ENCODE measurements at regions not wholly inside any gene's neighbourhood (a gene's known extent, or its start where the extent isn't known, plus 50 kb on each side); places are given as distances from the start of the nearest gene placed in this dataset.

GRCh38 chr15:34659056-34659455 is 75.6 kb upstream of the GOLGA8B start:
- CTCF ChIA-PET = interaction anchor here (0.7 kb wide), 1 partner anchor 11 kb away, joined by 3 read pairs; no protein-coding TSS in a partner anchor

GRCh38 chr15:34657469-34658127 is 74.1 kb upstream of the GOLGA8B start:
- Histone ChIP-seq H3K4me3 (ENCODE audit: low read length) (no peak overlapping the region), H3K36me3 (ENCODE audit: control insufficient read depth in 2 of 3, insufficient read depth in 3 of 3, low read length in 3 of 3) (no peaks in the 10 kb centered on the region), H3K27ac (ENCODE audit: low read depth, low read length) (no peak overlapping the region), H3K4me1 (ENCODE audit: control insufficient read depth in 2 of 2, insufficient read depth in 2 of 2, low read length in 2 of 2) (no peaks in the 10 kb centered on the region), H3K27me3 (ENCODE audit: control insufficient read depth in 2 of 2, insufficient read depth in 2 of 2, low read length in 2 of 2) (no peaks in the 10 kb centered on the region), H3K9me3 (ENCODE audit: control insufficient read depth in 2 of 3, low read length in 3 of 3) (no peaks in the 10 kb centered on the region)
- Mint-ChIP-seq H3K4me3 (no peak overlapping the region), H3K36me3 (no peaks in the 10 kb centered on the region), H3K9me3 (peaks cover 0 to 2% (median 0%) of the 10 kb centered on the region in 11 donors), H3K4me1 (peaks cover 0 to 3% (median 0%) of the 10 kb centered on the region in 7 donors), H3K27me3 (peaks cover 28 to 52% (median 37%) of the 10 kb centered on the region in 5 donors), H3K27ac (no peak overlapping the region)
- ChIA-PET POLR2A (no interaction called here), CTCF (no interaction called here)
- DNase-seq (no peak), ATAC-seq (no peak)
- intact Hi-C loops (cut with micrococcal nuclease) = no loop called here

More at GRCh38 chr15:34659056-34659455, 75.6 kb upstream of the GOLGA8B start:
- no peak overlapping the region for H3K27ac Mint-ChIP-seq
- DNase-seq (no peak), ATAC-seq (no peak)
- H3K36me3 Mint-ChIP-seq = no peaks in the 10 kb centered on the region
- peaks cover 31 to 55% (median 43%) of the 10 kb centered on the region in 5 donors for H3K27me3 Mint-ChIP-seq
- Histone ChIP-seq H3K27me3 (ENCODE audit: control insufficient read depth in 2 of 2, insufficient read depth in 2 of 2, low read length in 2 of 2) (no peaks in the 10 kb centered on the region), H3K9me3 (ENCODE audit: control insufficient read depth in 2 of 3, low read length in 3 of 3) (no peaks in the 10 kb centered on the region), H3K4me3 (ENCODE audit: low read length) (no peak overlapping the region), H3K36me3 (ENCODE audit: control insufficient read depth in 2 of 3, insufficient read depth in 3 of 3, low read length in 3 of 3) (no peaks in the 10 kb centered on the region), H3K4me1 (ENCODE audit: control insufficient read depth in 2 of 2, insufficient read depth in 2 of 2, low read length in 2 of 2) (no peaks in the 10 kb centered on the region), H3K27ac (ENCODE audit: low read depth, low read length) (no peak overlapping the region)
- H3K9me3 Mint-ChIP-seq = peaks cover 0 to 2% (median 0%) of the 10 kb centered on the region in 11 donors
- H3K4me1 Mint-ChIP-seq = no peaks in the 10 kb centered on the region
- POLR2A ChIA-PET = no interaction called here
- H3K4me3 Mint-ChIP-seq = no peak overlapping the region
- intact Hi-C loops (cut with micrococcal nuclease) = no loop called here

GRCh38 chr15:34656005-34656796 is 72.8 kb upstream of the GOLGA8B start:
- Histone ChIP-seq H3K4me3 (ENCODE audit: low read length) (no peak overlapping the region), H3K27ac (ENCODE audit: low read depth, low read length) (no peak overlapping the region), H3K9me3 (ENCODE audit: control insufficient read depth in 2 of 3, low read length in 3 of 3) (no peaks in the 10 kb centered on the region), H3K27me3 (ENCODE audit: control insufficient read depth in 2 of 2, insufficient read depth in 2 of 2, low read length in 2 of 2) (no peaks in the 10 kb centered on the region), H3K36me3 (ENCODE audit: control insufficient read depth in 2 of 3, insufficient read depth in 3 of 3, low read length in 3 of 3) (no peaks in the 10 kb centered on the region), H3K4me1 (ENCODE audit: control insufficient read depth in 2 of 2, insufficient read depth in 2 of 2, low read length in 2 of 2) (no peaks in the 10 kb centered on the region)
- no peak overlapping the region for H3K4me3 Mint-ChIP-seq
- DNase-seq (no peak), ATAC-seq (no peak)
- peaks cover 28 to 49% (median 37%) of the 10 kb centered on the region in 5 donors for H3K27me3 Mint-ChIP-seq
- ChIA-PET CTCF (no interaction called here), POLR2A (no interaction called here)
- H3K9me3 Mint-ChIP-seq = peaks cover 0 to 2% (median 0%) of the 10 kb centered on the region in 11 donors
- no peak overlapping the region for H3K27ac Mint-ChIP-seq
- peaks cover 0 to 4% (median 0%) of the 10 kb centered on the region in 7 donors for H3K4me1 Mint-ChIP-seq
- intact Hi-C loops (cut with micrococcal nuclease) = no loop called here
- no peaks in the 10 kb centered on the region for H3K36me3 Mint-ChIP-seq

GRCh38 chr15:34655326-34655725 is 71.9 kb upstream of the GOLGA8B start:
- H3K4me3 Mint-ChIP-seq = no peak overlapping the region
- ATAC-seq = no peak
- Histone ChIP-seq H3K27ac (ENCODE audit: low read depth, low read length) (no peak overlapping the region), H3K9me3 (ENCODE audit: control insufficient read depth in 2 of 3, low read length in 3 of 3) (no peaks in the 10 kb centered on the region), H3K4me3 (ENCODE audit: low read length) (no peak overlapping the region), H3K4me1 (ENCODE audit: control insufficient read depth in 2 of 2, insufficient read depth in 2 of 2, low read length in 2 of 2) (no peaks in the 10 kb centered on the region), H3K27me3 (ENCODE audit: control insufficient read depth in 2 of 2, insufficient read depth in 2 of 2, low read length in 2 of 2) (no peaks in the 10 kb centered on the region), H3K36me3 (ENCODE audit: control insufficient read depth in 2 of 3, insufficient read depth in 3 of 3, low read length in 3 of 3) (no peaks in the 10 kb centered on the region)
- POLR2A ChIA-PET = no interaction called here
- DNase-seq = no peak
- intact Hi-C loops (cut with micrococcal nuclease) = no loop called here
- H3K27me3 Mint-ChIP-seq = peaks cover 21 to 47% (median 37%) of the 10 kb centered on the region in 5 donors
- CTCF ChIA-PET = no interaction called here
- no peaks in the 10 kb centered on the region for H3K36me3 Mint-ChIP-seq
- H3K9me3 Mint-ChIP-seq = peaks cover 0 to 2% (median 0%) of the 10 kb centered on the region in 11 donors
- H3K4me1 Mint-ChIP-seq = peaks cover 0 to 4% (median 0%) of the 10 kb centered on the region in 7 donors
- H3K27ac Mint-ChIP-seq = no peak overlapping the region

GRCh38 chr15:34654625-34655024 is 71.2 kb upstream of the GOLGA8B start:
- Mint-ChIP-seq H3K4me3 (no peak overlapping the region), H3K36me3 (no peaks in the 10 kb centered on the region)
- no peak for ATAC-seq

GRCh38 chr15:34653992-34654391 is 70.5 kb upstream of the GOLGA8B start:
- H3K9me3 ChIP-seq (ENCODE audit: control insufficient read depth in 2 of 3, low read length in 3 of 3) = no peaks in the 10 kb centered on the region
- no peaks in the 10 kb centered on the region for H3K36me3 ChIP-seq (ENCODE audit: control insufficient read depth in 2 of 3, insufficient read depth in 3 of 3, low read length in 3 of 3)
- peaks cover 0 to 4% (median 0%) of the 10 kb centered on the region in 7 donors for H3K4me1 Mint-ChIP-seq
- no peaks in the 10 kb centered on the region for H3K27me3 ChIP-seq (ENCODE audit: control insufficient read depth in 2 of 2, insufficient read depth in 2 of 2, low read length in 2 of 2)
- H3K27me3 Mint-ChIP-seq = peaks cover 16 to 42% (median 28%) of the 10 kb centered on the region in 5 donors
- H3K9me3 Mint-ChIP-seq = peaks cover 0 to 2% (median 0%) of the 10 kb centered on the region in 11 donors
- ATAC-seq = no peak
- POLR2A ChIA-PET = no interaction called here
- no peak overlapping the region for H3K4me3 Mint-ChIP-seq
- no peak overlapping the region for H3K27ac Mint-ChIP-seq
- no peaks in the 10 kb centered on the region for H3K36me3 Mint-ChIP-seq
- no peak overlapping the region for H3K4me3 ChIP-seq (ENCODE audit: low read length)
- no peak overlapping the region for H3K27ac ChIP-seq (ENCODE audit: low read depth, low read length)
- CTCF ChIA-PET = no interaction called here
- no peak for DNase-seq
- no peaks in the 10 kb centered on the region for H3K4me1 ChIP-seq (ENCODE audit: control insufficient read depth in 2 of 2, insufficient read depth in 2 of 2, low read length in 2 of 2)
- intact Hi-C loops (cut with micrococcal nuclease) = no loop called here

More at GRCh38 chr15:34654625-34655024, 71.2 kb upstream of the GOLGA8B start:
- no peak for DNase-seq
- CTCF ChIA-PET = no interaction called here
- Mint-ChIP-seq H3K27ac (no peak overlapping the region), H3K9me3 (peaks cover 0 to 2% (median 0%) of the 10 kb centered on the region in 11 donors), H3K4me1 (peaks cover 0 to 4% (median 0%) of the 10 kb centered on the region in 7 donors), H3K27me3 (peaks cover 18 to 44% (median 34%) of the 10 kb centered on the region in 5 donors)
- Histone ChIP-seq H3K4me3 (ENCODE audit: low read length) (no peak overlapping the region), H3K4me1 (ENCODE audit: control insufficient read depth in 2 of 2, insufficient read depth in 2 of 2, low read length in 2 of 2) (no peaks in the 10 kb centered on the region), H3K27ac (ENCODE audit: low read depth, low read length) (no peak overlapping the region), H3K27me3 (ENCODE audit: control insufficient read depth in 2 of 2, insufficient read depth in 2 of 2, low read length in 2 of 2) (no peaks in the 10 kb centered on the region), H3K36me3 (ENCODE audit: control insufficient read depth in 2 of 3, insufficient read depth in 3 of 3, low read length in 3 of 3) (no peaks in the 10 kb centered on the region), H3K9me3 (ENCODE audit: control insufficient read depth in 2 of 3, low read length in 3 of 3) (no peaks in the 10 kb centered on the region)
- intact Hi-C loops (cut with micrococcal nuclease) = no loop called here
- POLR2A ChIA-PET = no interaction called here

Measured in naive thymus-derived CD4-positive, alpha-beta T cell (primary cell).